Stimulated activated CD4-positive, alpha-beta T cell treated with anti-CD3 and anti-CD28 coated beads, Interleukin-12 subunit alpha, Interleukin-12 subunit beta, amount 100 ng/mL, for 4 hours (primary cell): ENCODE measurements at regions not wholly inside any gene's neighbourhood (a gene's known extent, or its start where the extent isn't known, plus 50 kb on each side); places are given as distances from the start of the nearest gene placed in this dataset.
"Not testable (repeated sequence)": the region's sequence is repeated elsewhere in the genome, so short reads cannot be mapped to it uniquely, and the experiment has no call there.

Experiments used
- DNase-seq: peaks from one replicate; pipeline ENCODE4 v3.0.0-alpha.2; 2020

- DNase-seq, result no peak
Measured at GRCh38 chr14:105862581-105863239, 336.3 kb downstream of the TMEM121 start.

- no peak for DNase-seq
Measured at GRCh38 chr14:105863296-105864108, 337.1 kb downstream of the TMEM121 start.

DNA sequence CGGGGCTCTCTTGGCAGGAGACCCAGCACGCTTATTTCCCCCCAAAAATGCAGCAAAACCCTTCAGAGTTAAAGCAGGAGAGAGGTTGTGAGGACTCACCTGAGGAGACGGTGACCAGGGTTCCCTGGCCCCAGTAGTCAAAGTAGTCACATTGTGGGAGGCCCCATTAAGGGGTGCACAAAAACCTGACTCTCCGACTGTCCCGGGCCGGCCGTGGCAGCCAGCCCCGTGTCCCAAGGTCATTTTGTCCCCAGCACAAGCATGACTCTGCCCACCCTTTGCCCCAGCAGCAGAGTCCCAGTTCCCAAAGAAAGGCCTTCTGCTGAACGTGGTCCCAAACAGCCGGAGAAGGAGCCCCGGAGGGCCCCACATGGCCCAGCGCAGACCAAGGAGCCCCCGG is 337.7 kb downstream of the TMEM121 start:
- DNase-seq, result no peak

DNA sequence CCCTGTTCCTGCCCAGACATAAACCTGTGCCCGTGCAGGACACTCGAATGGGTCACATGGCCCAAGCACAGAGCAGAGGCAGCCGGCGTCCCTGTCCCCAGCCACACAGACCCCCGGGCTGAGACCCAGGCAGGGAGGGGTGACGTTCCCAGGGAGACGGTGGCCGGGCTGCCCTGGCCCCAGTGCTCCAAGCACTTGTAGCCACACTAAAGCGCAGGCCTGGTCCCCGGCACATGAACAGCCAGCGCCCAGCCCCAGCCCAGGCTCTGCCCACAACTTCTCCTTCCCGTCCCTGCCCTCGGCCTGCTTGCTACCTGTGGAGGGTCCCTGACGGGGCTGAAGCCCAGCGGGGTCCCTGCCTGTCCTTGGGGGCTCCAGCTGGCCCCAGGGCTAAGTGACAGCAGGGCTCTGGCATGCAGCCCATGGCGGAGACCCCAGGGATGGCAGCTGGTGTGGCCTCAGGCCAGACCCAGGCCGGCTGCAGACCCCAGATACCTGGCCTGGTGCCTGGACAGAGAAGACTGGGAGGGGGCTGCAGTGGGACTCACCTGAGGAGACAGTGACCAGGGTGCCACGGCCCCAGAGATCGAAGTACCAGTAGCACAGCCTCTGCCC is 338.4 kb downstream of the TMEM121 start:
- no peak for DNase-seq

- DNase-seq, result no peak
Measured at GRCh38 chr14:105865266-105865903, 339.0 kb downstream of the TMEM121 start.

DNA sequence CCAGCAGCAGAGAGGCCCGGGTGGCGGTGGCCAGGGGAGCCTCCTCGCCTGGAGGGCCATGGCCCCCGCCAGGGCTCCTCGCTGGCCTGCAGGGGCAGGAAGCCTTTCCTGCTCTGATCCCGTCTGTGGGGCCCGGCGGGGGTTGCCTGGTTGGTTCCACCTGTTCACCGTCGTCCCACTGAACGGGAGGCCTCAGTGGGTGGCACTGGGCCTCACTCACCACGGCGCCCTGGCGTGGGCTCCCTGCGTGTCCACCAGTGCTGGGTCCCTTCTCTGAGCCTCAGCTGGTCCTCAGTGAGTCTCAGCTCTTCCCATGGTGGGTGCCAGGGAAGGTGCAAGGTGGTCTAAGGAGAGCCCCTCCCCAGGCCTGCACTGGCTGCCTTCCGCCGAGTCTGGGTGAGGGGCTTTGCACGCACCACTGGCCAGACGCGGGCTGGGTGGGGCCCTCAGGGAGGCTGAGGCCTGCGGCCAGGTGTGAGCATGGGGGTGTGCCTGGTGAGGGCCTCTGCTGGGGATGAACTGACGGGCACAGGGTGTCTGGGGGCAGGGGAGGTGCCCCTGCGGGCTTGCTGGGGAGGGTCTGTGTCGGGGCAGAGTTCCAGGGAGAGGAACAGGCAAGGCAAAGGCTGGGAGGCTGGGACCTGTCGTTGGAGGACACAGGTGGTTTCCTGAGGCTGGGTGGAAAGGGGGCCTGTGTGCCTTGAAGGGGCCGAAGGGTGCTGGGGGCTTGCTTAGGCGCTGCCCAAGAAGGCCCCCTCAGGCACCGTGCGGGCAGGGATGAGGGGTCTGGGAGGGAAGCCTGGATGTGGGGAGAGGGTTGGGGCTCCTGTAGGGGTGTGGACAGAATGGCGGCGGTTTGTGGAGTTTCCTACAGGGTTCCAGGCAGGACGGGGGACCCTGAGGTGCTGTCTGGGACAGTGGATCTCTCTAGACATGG is 339.8 kb downstream of the TMEM121 start:
- DNase-seq, result no peak

DNA sequence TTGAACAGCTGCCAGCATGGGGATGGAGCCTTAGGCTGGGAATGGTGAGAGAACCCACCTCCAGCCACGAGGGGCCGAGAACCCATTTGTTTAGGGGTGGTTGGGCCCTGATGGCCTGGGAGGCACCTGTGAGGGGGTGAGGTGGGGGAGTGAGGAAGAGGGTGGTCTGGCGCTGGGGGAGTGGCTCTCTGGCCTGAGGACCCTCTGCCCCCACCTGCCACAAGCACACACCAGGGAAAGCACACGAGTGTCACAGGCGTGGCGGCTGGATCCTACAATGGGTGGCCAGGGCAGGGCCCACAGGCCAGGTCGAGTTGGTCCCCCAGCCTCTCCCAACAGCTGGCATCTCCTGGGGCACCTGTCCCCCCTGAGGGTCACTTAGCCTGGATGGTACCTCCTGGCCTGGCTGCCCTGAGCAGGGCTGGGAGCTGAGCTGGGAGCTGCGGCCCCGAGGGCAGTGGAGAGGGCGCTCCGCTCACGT is 340.5 kb downstream of the TMEM121 start:
- no peak for DNase-seq

DNA sequence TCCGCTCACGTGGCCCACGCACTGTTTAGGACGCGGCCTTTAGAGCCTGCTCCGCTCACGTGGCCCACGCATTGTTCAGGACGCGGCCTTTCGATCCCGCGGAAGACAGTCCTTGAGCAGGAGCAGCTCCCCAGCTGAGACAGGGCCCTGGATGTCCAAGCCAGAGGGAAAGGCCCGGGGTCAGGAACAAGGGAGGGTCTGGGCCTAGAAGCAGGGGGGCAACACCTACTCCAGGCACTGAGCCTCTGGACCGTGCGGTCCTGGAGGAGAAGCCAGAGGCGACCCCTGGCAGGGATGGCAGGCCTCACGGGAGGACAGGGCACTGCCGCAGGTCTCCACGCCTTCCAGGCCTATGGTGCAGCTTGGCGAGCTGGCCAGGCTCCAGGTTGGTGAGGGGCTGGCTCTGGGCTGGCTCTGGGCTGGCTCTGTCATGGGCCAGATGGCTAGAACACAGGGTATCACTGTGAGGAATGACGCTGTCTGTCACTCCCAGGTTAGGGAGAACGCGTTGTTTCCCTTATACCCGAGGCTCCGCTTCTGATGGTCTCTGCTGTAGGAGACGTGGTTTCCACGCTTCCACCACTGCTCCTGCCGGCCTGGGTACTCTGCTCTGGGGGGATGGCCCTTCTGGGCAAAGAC is 341.7 kb downstream of the TMEM121 start:
- DNase-seq, result no peak

DNA sequence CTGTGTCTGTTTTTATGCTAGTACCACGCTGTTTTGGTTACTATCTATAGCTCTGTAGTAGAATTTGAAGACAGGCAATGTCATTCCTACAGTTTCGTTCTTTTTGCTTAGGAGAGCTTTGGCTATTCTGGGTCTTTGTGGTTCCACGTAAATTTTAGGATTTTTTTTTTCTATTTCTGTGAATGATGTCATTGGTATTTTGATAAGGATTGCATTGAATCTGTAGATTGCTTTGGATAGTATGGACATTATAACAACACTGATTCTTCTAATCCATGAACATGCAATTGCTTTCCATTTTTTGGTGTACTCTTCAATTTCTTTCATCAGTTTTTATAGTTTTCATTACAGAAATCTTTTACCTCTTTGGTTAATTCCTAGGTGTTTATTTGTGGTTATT is 345.2 kb downstream of the TMEM121 start:
- no peak for DNase-seq

GRCh38 chr14:105873870-105874512 is 347.6 kb downstream of the TMEM121 start:
- no peak for DNase-seq

GRCh38 chr14:105876158-105876557 is 349.8 kb downstream of the TMEM121 start:
- DNase-seq, result no peak

DNA sequence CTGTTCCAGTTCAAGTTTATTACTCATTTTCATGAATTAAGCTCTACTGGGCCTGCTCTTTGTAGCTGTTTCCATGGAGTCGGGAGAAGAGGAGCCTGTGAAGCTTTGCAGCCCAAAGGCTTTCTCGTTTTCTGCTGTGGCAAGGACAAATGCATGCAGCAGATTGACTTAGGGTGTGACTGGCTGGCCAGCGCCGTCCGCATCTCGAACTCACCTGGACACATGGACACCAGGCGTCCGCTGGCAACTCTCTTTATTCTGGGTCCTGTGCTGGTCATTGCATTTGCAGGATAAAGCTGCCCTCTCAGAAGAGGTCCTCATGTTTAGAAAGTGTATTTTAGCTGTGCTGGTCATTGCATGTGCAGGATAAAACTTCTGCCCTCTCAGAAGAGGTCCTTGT is 350.4 kb downstream of the TMEM121 start:
- DNase-seq, result no peak

GRCh38 chr14:105877645-105878044 is 351.3 kb downstream of the TMEM121 start:
- DNase-seq, result no peak

DNA sequence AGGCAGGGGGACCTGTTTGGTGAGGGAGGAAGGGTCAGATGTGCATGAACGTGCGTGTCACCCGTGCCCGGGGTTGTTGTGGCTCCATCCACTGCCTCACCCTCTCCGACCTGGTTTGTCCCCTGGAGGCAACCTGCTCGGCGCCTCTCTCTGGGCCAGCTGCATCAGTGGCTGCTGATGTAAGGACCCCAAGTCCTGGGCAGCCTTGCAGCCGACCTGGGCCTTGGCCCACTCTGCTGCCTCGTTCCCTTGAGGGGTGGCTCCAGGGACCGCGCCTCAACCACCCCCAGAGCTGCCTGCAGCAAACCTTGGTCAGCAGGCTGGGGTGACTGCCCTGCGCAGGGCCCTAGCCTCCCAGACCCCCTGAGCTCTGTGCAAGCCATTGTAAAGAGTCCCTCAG is 351.7 kb downstream of the TMEM121 start:
- no peak for DNase-seq

DNA sequence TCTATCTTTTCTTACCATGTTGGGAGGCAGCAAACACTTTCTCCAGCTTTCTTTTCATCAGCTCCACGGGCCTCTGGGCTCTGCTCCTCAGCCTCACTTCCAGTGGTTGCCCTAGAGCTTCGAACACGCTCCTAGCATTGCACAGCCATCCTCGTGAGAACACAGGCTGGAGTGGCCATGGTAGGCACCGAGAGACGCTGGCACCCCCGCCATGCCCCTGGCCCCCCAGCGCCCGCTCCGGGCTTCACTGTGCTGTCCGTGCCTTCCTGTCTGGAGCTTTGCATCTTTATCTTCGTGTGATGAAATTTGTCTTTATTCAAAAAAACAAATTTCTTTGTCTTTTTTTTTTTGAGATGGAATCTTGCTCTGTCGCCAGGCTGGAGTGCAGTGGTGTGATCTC is 352.2 kb downstream of the TMEM121 start:
- no peak for DNase-seq

GRCh38 chr14:105879503-105879866 is 353.1 kb downstream of the TMEM121 start:
- DNase-seq, result no peak

- DNase-seq, result no peak
Measured at GRCh38 chr14:105879867-105880561, 353.6 kb downstream of the TMEM121 start.

DNA sequence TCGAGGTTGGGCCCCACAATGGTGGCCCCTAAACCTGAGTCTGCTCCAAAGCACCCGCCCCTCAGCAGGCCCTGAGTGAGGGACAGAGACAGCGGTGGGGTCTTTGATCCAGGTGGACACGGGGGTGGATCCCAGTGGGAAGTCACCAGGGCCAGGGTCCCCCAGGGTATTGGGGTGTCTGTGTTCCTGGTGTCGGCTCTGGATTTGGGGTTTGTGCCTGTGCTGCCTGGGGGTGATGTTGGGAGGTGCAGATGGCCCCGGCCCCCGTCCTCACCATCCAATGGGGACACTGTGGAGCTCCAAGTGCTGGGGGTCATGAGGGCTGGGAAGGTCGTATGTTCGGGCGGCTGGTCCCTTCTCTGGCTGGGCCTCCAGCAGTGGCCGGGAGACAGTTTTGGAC is 354.2 kb downstream of the TMEM121 start:
- DNase-seq, result no peak

DNA sequence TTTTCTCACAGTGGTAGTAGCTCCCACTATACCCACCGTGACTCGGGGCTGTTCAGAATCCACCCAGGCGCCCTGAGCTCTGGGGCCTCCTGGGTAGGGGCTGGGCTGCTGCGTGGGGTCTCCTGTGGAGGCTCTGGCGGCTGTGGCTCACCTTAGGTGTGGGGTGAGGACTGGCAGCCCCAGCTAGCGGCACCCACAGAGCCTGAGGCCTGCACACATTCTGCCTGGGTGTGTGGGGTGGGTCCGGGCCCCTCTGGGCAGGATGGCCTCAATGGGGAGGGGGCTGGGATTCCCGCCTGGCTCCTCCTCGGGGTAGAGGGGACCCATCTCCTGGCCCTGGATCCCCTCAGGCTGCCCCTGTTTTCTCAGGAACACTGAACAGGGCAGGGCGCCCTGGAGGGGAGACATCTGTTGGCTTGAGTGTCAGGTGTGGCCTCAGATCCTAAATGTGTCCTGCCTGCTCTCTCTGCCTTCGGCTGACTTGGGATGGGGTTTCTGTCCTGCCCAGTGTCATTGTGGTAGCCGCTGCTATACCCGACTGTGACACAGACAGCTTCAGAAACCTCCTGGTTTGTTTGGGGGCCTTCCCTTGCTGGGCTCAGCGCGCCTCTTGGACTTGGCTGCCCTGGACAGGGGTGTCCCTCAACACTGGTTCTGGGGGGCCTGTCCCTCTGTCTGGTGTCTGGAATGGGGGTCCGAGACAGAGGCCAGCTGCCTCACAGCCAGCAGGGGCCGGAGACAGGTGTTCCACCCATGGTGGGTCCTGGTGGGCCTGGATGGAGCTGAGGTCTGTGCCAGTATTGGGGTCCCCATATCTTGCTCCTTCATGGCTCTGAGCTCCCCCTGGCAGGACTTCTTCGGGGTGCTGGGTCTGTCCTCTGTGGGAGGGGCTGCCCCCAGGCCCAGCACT is 354.9 kb downstream of the TMEM121 start:
- DNase-seq, result no peak

DNA sequence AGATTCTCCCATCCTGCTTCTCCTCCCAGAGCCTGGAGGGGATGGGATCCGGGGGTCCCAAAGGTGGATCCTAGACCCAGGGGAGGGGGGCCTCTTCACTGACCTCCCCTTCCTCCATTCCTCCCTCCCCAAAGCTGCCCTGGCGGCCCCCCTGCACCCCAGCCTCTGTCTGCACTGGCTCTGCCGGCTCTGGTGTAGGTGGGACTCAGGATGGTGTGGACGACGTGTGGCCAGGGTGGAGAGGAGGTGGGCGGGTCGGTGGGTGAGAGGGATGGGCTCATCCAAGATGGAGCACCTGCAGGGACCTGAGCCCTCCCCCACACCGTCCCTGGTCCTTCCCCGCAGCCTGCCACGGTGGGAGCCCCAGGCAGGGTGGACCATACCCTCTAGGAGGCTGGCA is 355.6 kb downstream of the TMEM121 start:
- DNase-seq, result not testable (repeated sequence)
